Mesenchymal stem cell (in vitro differentiated cells and primary cell): ENCODE measurements at regions not wholly inside any gene's neighbourhood (a gene's known extent, or its start where the extent isn't known, plus 50 kb on each side); places are given as distances from the start of the nearest gene placed in this dataset.

ENCODE experiments used
- DNase-seq: peaks from one replicate; pipeline ENCODE4 v3.0.0-alpha.2; 2013
- H2AFZ ChIP-seq: one replicate; pipeline ENCODE4 v1.6.1; 2013; ENCODE audit warnings: low read depth, mild to moderate bottlenecking, control low read depth, inconsistent platforms, low read length, moderate library complexity
- H2AK5ac ChIP-seq: 2 replicates; pipeline ENCODE4 v1.6.1; 2013; ENCODE audit warnings: low read length, moderate library complexity, mild to moderate bottlenecking, inconsistent platforms; ENCODE audit not compliant: severe bottlenecking
- H2BK120ac ChIP-seq: one replicate; pipeline ENCODE4 v1.6.1; 2013; ENCODE audit warnings: low read depth, mild to moderate bottlenecking, inconsistent platforms, low read length, moderate library complexity
- H2BK12ac ChIP-seq, 2 experiments: one replicate each; pipeline ENCODE4 v1.6.1; 2013; ENCODE audit warnings: inconsistent platforms in 2 of 2, low read length in 2 of 2, mild to moderate bottlenecking in 2 of 2, moderate library complexity in 2 of 2, control low read depth in 1 of 2
- H2BK15ac ChIP-seq: one replicate; pipeline ENCODE4 v1.6.1; 2013; ENCODE audit warnings: mild to moderate bottlenecking, low read depth, inconsistent platforms; ENCODE audit not compliant: poor library complexity, severe bottlenecking
- H2BK5ac ChIP-seq: 2 replicates; pipeline ENCODE4 v1.6.1; 2013; ENCODE audit warnings: low read depth, mild to moderate bottlenecking, low read length, control low read depth, inconsistent platforms; ENCODE audit not compliant: poor library complexity, severe bottlenecking
- H3K14ac ChIP-seq, 2 experiments: one replicate each; pipeline ENCODE4 v1.6.1; 2013; ENCODE audit warnings: inconsistent platforms in 2 of 2, low read length in 2 of 2, control low read depth in 1 of 2, mild to moderate bottlenecking in 1 of 2, moderate library complexity in 1 of 2
- H3K18ac ChIP-seq, 2 experiments: one replicate each; pipeline ENCODE4 v1.6.1; 2013; ENCODE audit warnings: inconsistent platforms in 2 of 2, low read length in 2 of 2, control low read depth in 1 of 2, low read depth in 1 of 2, mild to moderate bottlenecking in 1 of 2
- H3K23ac ChIP-seq, 2 experiments: one replicate each; pipeline ENCODE4 v1.6.1; 2013; ENCODE audit warnings: inconsistent platforms in 2 of 2, low read length in 2 of 2, mild to moderate bottlenecking in 2 of 2, moderate library complexity in 2 of 2, control low read depth in 1 of 2
- H3K27ac ChIP-seq: 2 replicates; pipeline ENCODE4 v1.5.1; 2013; ENCODE audit warnings: mild to moderate bottlenecking, moderate library complexity, low read length, control low read depth, inconsistent platforms; ENCODE audit not compliant: poor library complexity, severe bottlenecking
- H3K27me3 ChIP-seq, 2 experiments: 2 replicates each; pipeline versions ENCODE4 v1.6.1 to v1.7.0; 2013; ENCODE audit warnings: low read length in 2 of 2, mild to moderate bottlenecking in 2 of 2, moderate library complexity in 2 of 2, control low read depth in 1 of 2, inconsistent platforms in 1 of 2; ENCODE audit not compliant: control insufficient read depth in 1 of 2, insufficient read depth in 1 of 2
- H3K36me3 ChIP-seq, 2 experiments: 2 replicates each; pipeline versions ENCODE4 v1.6.1 to v1.7.0; 2013; ENCODE audit warnings: low read length in 2 of 2, control low read depth in 1 of 2, inconsistent platforms in 1 of 2, low read depth in 1 of 2, mild to moderate bottlenecking in 1 of 2; ENCODE audit not compliant: insufficient read depth in 2 of 2, control insufficient read depth in 1 of 2
- H3K4ac ChIP-seq, 2 experiments: one replicate each; pipeline ENCODE4 v1.6.1; 2013; ENCODE audit warnings: inconsistent platforms in 2 of 2, low read length in 2 of 2, mild to moderate bottlenecking in 2 of 2, moderate library complexity in 2 of 2, control low read depth in 1 of 2, low read depth in 1 of 2
- H3K4me1 ChIP-seq: 2 replicates; pipeline ENCODE4 v1.6.1; 2013; ENCODE audit warnings: low read depth, low read length, control low read depth; ENCODE audit not compliant: control insufficient read depth, insufficient read depth
- H3K4me2 ChIP-seq: 2 replicates; pipeline ENCODE4 v1.6.1; 2013; ENCODE audit warnings: low read length, mild to moderate bottlenecking, inconsistent platforms; ENCODE audit not compliant: poor library complexity, severe bottlenecking
- H3K4me3 ChIP-seq, 2 experiments: 2 replicates each; pipeline versions ENCODE4 v1.5.1 to v1.7.0; 2013; ENCODE audit warnings: low read length in 2 of 2, mild to moderate bottlenecking in 2 of 2, control low read depth in 1 of 2, low read depth in 1 of 2; ENCODE audit not compliant: insufficient read depth in 1 of 2
- H3K79me1 ChIP-seq: replicated peaks from 2 replicates; pipeline ENCODE4 v1.6.1; 2013; ENCODE audit warnings: mild to moderate bottlenecking, control low read depth, low read length, inconsistent platforms; ENCODE audit not compliant: poor library complexity, severe bottlenecking
- H3K9ac ChIP-seq: 2 replicates; pipeline ENCODE4 v1.7.0; 2013; ENCODE audit warnings: mild to moderate bottlenecking, low read length, moderate library complexity
- H3K9me3 ChIP-seq: 2 replicates; pipeline ENCODE4 v1.7.0; 2013; ENCODE audit warnings: mild to moderate bottlenecking, low read length; ENCODE audit not compliant: control insufficient read depth
- H4K8ac ChIP-seq: one replicate; pipeline ENCODE4 v1.6.1; 2013; ENCODE audit warnings: inconsistent platforms, mild to moderate bottlenecking, low read length, moderate library complexity
- H4K91ac ChIP-seq: one replicate; pipeline ENCODE4 v1.6.1; 2013; ENCODE audit warnings: mild to moderate bottlenecking, low read length, inconsistent platforms
- WGBS: methylation state at CpG from one replicate; pipeline ENCODE4 v1.1.7; 2013; ENCODE audit warnings: mixed read lengths; 5-methylcytosine and 5-hydroxymethylcytosine counted together

DNA sequence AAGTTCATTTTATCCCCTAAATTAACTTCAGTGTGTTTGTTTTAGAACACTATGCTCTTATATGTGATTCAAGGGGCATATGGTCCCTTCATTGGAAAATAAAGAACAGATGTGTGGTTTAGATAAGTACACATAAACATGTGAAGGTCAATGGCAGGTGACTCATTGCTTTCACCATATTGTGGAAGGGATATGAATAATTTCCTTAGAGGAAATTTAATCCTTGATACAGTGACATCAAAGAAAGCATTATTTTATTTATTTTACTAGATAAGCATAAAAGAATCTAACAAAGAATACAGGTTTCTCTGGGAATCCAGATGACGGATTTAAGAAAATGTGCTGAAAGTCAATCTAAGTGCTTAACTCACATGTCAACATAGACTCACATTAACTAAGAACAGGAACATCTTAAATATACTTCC, 373.5 kb downstream of the KCTD12 start:
- Histone ChIP-seq H4K91ac (no peak overlapping the region), H3K9ac (no peak overlapping the region), H2AFZ (no peak overlapping the region), H2BK12ac (no peak overlapping the region), H3K27ac (no peak overlapping the region), H2BK5ac (no peak overlapping the region), H2AK5ac (no peak overlapping the region), H3K79me1 (no peaks in the 10 kb centered on the region), H3K4me2 (no peak overlapping the region), H2BK15ac (no peak overlapping the region), H3K9me3 (no peaks in the 10 kb centered on the region), H4K8ac (no peak overlapping the region), H3K14ac (no peak overlapping the region), H3K27me3 (no peaks in the 10 kb centered on the region), H3K36me3 (no peaks in the 10 kb centered on the region), H3K4me1 (peaks cover 4% of the 10 kb centered on the region), H3K4me3 (no peak overlapping the region), H3K23ac (no peak overlapping the region), H2BK120ac (no peak overlapping the region), H3K4ac (no peak overlapping the region), H3K18ac (no peak overlapping the region)
- DNase-seq: peak; percentile 81
- no CpG with 5 or more reads among the region's 1 CpG for WGBS

DNA sequence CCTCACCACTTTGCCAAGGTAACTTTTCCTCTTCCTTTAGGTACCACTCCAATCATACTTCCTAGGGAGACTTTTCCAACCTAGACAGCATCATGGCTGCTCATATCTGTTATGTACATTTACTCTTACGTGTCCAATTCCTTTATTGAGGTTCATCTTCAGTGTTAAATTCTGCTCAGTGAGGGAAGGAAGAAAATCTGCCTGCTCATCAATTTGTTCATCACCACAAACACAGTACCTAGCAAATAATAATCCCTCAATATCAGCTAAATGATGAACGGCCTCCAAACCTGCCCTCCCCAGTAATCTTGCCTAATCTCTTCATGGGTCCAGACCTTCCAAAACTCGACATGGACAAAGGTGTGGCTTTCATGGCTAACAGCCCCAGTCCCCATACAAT, 380.8 kb downstream of the KCTD12 start:
- Histone ChIP-seq H3K36me3 (no peaks in the 10 kb centered on the region), H3K23ac (no peak overlapping the region), H3K4me2 (no peak overlapping the region), H3K27ac (no peak overlapping the region), H2BK12ac (no peak overlapping the region), H2BK120ac (no peak overlapping the region), H4K8ac (peak overlapping the region; percentile 37), H3K18ac (no peak overlapping the region), H3K4ac (no peak overlapping the region), H3K9me3 (no peaks in the 10 kb centered on the region), H3K79me1 (no peaks in the 10 kb centered on the region), H3K27me3 (no peaks in the 10 kb centered on the region), H3K4me1 (no peaks in the 10 kb centered on the region), H2BK5ac (no peak overlapping the region), H2BK15ac (no peak overlapping the region), H4K91ac (no peak overlapping the region), H3K14ac (no peak overlapping the region), H2AFZ (no peak overlapping the region), H3K9ac (no peak overlapping the region), H3K4me3 (no peak overlapping the region), H2AK5ac (no peak overlapping the region)
- DNase-seq: no peak
- whole genome bisulfite sequencing: 49% methylated on average over 3 of the region's 3 CpGs

DNA sequence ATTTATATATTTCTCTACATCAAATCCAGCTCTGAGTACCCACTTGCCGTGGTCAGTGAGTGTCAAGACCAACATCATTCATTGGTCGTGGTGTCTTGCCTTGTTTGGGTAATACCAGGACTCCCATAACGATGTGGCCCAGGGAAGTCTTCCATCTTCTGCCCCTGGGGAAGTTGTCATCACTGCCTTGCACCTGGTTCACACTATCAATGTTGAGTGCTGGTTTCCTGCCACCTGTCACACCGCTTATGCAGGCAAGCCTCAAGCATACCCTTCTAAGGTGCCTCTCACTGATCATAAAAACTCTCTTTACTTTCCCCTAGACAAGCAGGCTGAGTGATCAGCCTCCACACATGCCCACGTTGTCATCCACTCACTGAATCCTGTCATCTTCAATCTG, 382.4 kb downstream of the KCTD12 start:
- Histone ChIP-seq H2AFZ (no peak overlapping the region), H2BK5ac (no peak overlapping the region), H4K91ac (no peak overlapping the region), H2BK120ac (no peak overlapping the region), H3K4me3 (no peak overlapping the region), H3K4me2 (no peak overlapping the region), H2BK15ac (no peak overlapping the region), H4K8ac (no peak overlapping the region), H3K9me3 (no peaks in the 10 kb centered on the region), H2AK5ac (no peak overlapping the region), H3K4ac (no peak overlapping the region), H3K9ac (no peak overlapping the region), H3K23ac (no peak overlapping the region), H3K27ac (no peak overlapping the region), H3K14ac (no peak overlapping the region), H3K18ac (no peak overlapping the region), H3K4me1 (no peaks in the 10 kb centered on the region), H3K36me3 (no peaks in the 10 kb centered on the region), H2BK12ac (no peak overlapping the region), H3K79me1 (no peaks in the 10 kb centered on the region), H3K27me3 (no peaks in the 10 kb centered on the region)
- 72% methylated on average over 5 of the region's 5 CpGs for WGBS
- no peak for DNase-seq

DNA sequence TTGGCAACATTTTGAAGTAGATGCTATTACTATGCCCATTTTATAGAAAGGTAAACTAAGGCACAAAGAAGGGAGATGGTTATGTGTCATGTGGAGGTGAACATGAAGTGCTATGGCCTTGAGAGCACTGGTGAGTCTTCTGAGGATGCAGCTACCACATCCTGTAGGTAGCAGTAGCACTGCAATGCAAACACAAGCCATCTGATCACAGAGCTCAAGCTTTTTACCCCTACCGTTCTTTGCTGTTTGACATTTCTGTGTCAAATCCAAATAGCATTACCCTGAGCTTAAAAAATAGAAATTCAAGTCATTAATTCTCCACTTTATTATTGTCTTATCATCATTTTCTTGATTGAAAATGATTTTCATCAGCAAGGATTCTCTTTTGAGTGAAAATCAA, 382.9 kb downstream of the KCTD12 start:
- Histone ChIP-seq H4K8ac (no peak overlapping the region), H3K4me1 (no peaks in the 10 kb centered on the region), H3K9ac (no peak overlapping the region), H3K4me3 (no peak overlapping the region), H4K91ac (no peak overlapping the region), H2BK5ac (no peak overlapping the region), H2BK15ac (no peak overlapping the region), H3K18ac (no peak overlapping the region), H2BK120ac (no peak overlapping the region), H3K27ac (no peak overlapping the region), H3K79me1 (no peaks in the 10 kb centered on the region), H3K4me2 (no peak overlapping the region), H3K14ac (no peak overlapping the region), H3K9me3 (no peaks in the 10 kb centered on the region), H3K27me3 (no peaks in the 10 kb centered on the region), H3K23ac (no peak overlapping the region), H2AFZ (no peak overlapping the region), H3K36me3 (no peaks in the 10 kb centered on the region), H2BK12ac (no peak overlapping the region), H2AK5ac (no peak overlapping the region), H3K4ac (no peak overlapping the region)
- no peak for DNase-seq
- 75% methylated on average over 1 of the region's 1 CpG for WGBS
